AG04449 (cell line): ENCODE measurements at regions not wholly inside any gene's neighbourhood (a gene's known extent, or its start where the extent isn't known, plus 50 kb on each side); places are given as distances from the start of the nearest gene placed in this dataset.
"Not testable (repeated sequence)": the region's sequence is repeated elsewhere in the genome, so short reads cannot be mapped to it uniquely, and the experiment has no call there.

ENCODE experiments used
- CTCF ChIA-PET: fragments of 350-600 bp; formaldehyde crosslinking; extraction: SDS; loops from one replicate; lab custom pipeline; 2021; ENCODE audit warnings: antibody characterized with exemption; lab: Yijun Ruan, JAX
- POLR2A ChIA-PET: fragments of 400-600, 350-600 bp; formaldehyde crosslinking; extraction: SDS; loops from one replicate; lab custom pipeline; 2020; ENCODE audit warnings: antibody characterized with exemption, inconsistent platforms; lab: Yijun Ruan, JAX
- DNase-seq: peaks from one replicate; pipeline ENCODE4 v3.0.0-alpha.2; 2010; ENCODE audit warnings: low read depth, low spot score
- H3K4me3 ChIP-seq: 2 replicates; pipeline ENCODE4 v1.5.1; 2011; ENCODE audit warnings: low read depth, mild to moderate bottlenecking, control low read depth, low read length
- CTCF ChIP-seq: IDR thresholded peaks from one replicate; pipeline ENCODE4 v1.5.1; 2011; ENCODE audit warnings: mild to moderate bottlenecking, moderate library complexity, low read length, control low read depth, inconsistent platforms; ENCODE audit not compliant: insufficient read depth; ENCODE audit errors: missing control alignments

GRCh38 chr6:121932076-121932991 lies 467.1 kb upstream of the HSF2 start:
- ChIA-PET POLR2A (interaction anchor here (0.6 to 1.7 kb wide), 4 partner anchors 47 to 496 kb away, joined by 3 to 6 read pairs (median 4); no protein-coding TSS in a partner anchor), CTCF (interaction anchor here (1.0 to 1.3 kb wide), 3 partner anchors 10 to 101 kb away, joined by 4 to 5 read pairs (median 4); no protein-coding TSS in a partner anchor)
- DNase-seq = peak; percentile 92
- no peak for TF ChIP-seq CTCF
- peak overlapping the region; percentile 29 for H3K4me3 ChIP-seq

GRCh38 chr6:121934451-121934850 lies 465.0 kb upstream of the HSF2 start:
- no peak overlapping the region for H3K4me3 ChIP-seq
- POLR2A ChIA-PET = no interaction called here
- no peak for DNase-seq
- no peak for TF ChIP-seq CTCF
- CTCF ChIA-PET = interaction anchor here (0.7 to 1.0 kb wide), 2 partner anchors 47 to 85 kb away, joined by 3 to 4 read pairs; no protein-coding TSS in a partner anchor

GRCh38 chr6:121940728-121941127 lies 458.7 kb upstream of the HSF2 start:
- no peak for TF ChIP-seq CTCF
- POLR2A ChIA-PET = no interaction called here
- H3K4me3 ChIP-seq = no peak overlapping the region
- CTCF ChIA-PET = no interaction called here
- DNase-seq = no peak

GRCh38 chr6:121944354-121944753 lies 455.1 kb upstream of the HSF2 start:
- ChIA-PET CTCF (interaction anchor here (0.9 kb wide), 1 partner anchor 85 kb away, joined by 3 read pairs; no protein-coding TSS in a partner anchor), POLR2A (no interaction called here)
- DNase-seq = no peak
- TF ChIP-seq CTCF = no peak
- H3K4me3 ChIP-seq = no peak overlapping the region

GRCh38 chr6:121951123-121951522 lies 448.3 kb upstream of the HSF2 start:
- TF ChIP-seq CTCF = no peak
- no peak overlapping the region for H3K4me3 ChIP-seq
- POLR2A ChIA-PET = no interaction called here
- CTCF ChIA-PET = no interaction called here
- no peak for DNase-seq

GRCh38 chr6:121951918-121952379 lies 447.5 kb upstream of the HSF2 start:
- CTCF ChIA-PET = interaction anchor here (0.9 kb wide), 1 partner anchor 38 kb away, joined by 3 read pairs; no protein-coding TSS in a partner anchor
- POLR2A ChIA-PET = interaction anchor here (0.6 to 0.7 kb wide), 2 partner anchors 20 to 128 kb away, joined by 3 read pairs; no protein-coding TSS in a partner anchor
- no peak overlapping the region for H3K4me3 ChIP-seq
- DNase-seq = peak; percentile 36
- TF ChIP-seq CTCF = no peak

- DNase-seq, H3K4me3 ChIP-seq, CTCF ChIA-PET, POLR2A ChIA-PET: not testable (repeated sequence)
Measured at GRCh38 chr6:121955401-121955800, 444.1 kb upstream of the HSF2 start.
